Uterus (tissue), 3 donors: ENCODE measurements at regions not wholly inside any gene's neighbourhood (a gene's known extent, or its start where the extent isn't known, plus 50 kb on each side); places are given as distances from the start of the nearest gene placed in this dataset.

Experiments
- DNase-seq, 2 donors: peaks; one replicate each; pipeline ENCODE4 v3.0.0-alpha.2; 2019 to 2020
- H3K27ac ChIP-seq, 2 donors: fragments of 200-600 bp; sonication (generic); 1 replicate in 1 of 2; 2 replicates in 1 of 2; pipeline ENCODE4 v1.5.1; 2016 to 2018
- H3K27me3 ChIP-seq, 2 donors: fragments of 200-600 bp; sonication (generic); one replicate each; pipeline ENCODE4 v1.5.1; 2018 to 2019; ENCODE audit warnings: control low read depth in 1 of 2
- H3K36me3 ChIP-seq, 2 donors: fragments of 200-600 bp; sonication (generic); one replicate each; pipeline ENCODE4 v1.5.1; 2019; ENCODE audit warnings: control low read depth in 1 of 2
- H3K4me1 ChIP-seq, 2 donors: fragments of 200-600 bp; sonication (generic); one replicate each; pipeline ENCODE4 v1.5.1; 2018 to 2019; ENCODE audit warnings: control low read depth in 1 of 2
- H3K4me3 ChIP-seq, 2 donors: fragments of 200-600 bp; sonication (generic); 1 replicate in 1 of 2; 2 replicates in 1 of 2; pipeline ENCODE4 v1.5.1; 2018 to 2019; ENCODE audit warnings: mild to moderate bottlenecking in 1 of 2
- H3K9me3 ChIP-seq, 2 donors: fragments of 200-600 bp; sonication (generic); one replicate each; pipeline ENCODE4 v1.5.1; 2019; ENCODE audit warnings: control low read depth in 1 of 2
- CTCF ChIP-seq, 4 experiments: fragments of 200-600 bp in 2 of 4; fragments of 450-650 bp in 2 of 4; sonication (generic) in 2 of 4; IDR thresholded peaks; one replicate each; pipeline ENCODE4 v1.5.1; 2016 to 2019; ENCODE audit warnings: antibody characterized with exemption in 4 of 4, mild to moderate bottlenecking in 2 of 4, moderate library complexity in 1 of 4
- POLR2A ChIP-seq, 2 donors: fragments of 450-650 bp; IDR thresholded peaks; one replicate each; pipeline ENCODE4 v1.6.1; 2016; ENCODE audit warnings: antibody characterized with exemption in 2 of 2, mild to moderate bottlenecking in 1 of 2, moderate library complexity in 1 of 2
- intact Hi-C: fragments of 100-400 bp; cut with DNase I; formaldehyde crosslinking; loops from one replicate; pipeline ENCODE4 v1.15.1; 2023; ENCODE audit warnings: low total_unique reads
- donor health status: DM: yes; HTN: yes; CAD: no.

- H3K27ac ChIP-seq: no peak overlapping the region
- no peak for DNase-seq
- no peaks in the 10 kb centered on the region for H3K9me3 ChIP-seq
- no peak overlapping the region for H3K4me3 ChIP-seq
- no peaks in the 10 kb centered on the region for H3K27me3 ChIP-seq
- intact Hi-C loops: no loop called here
- TF ChIP-seq POLR2A (IDR thresholded peaks at IDR 0.05) (no peak), CTCF (IDR thresholded peaks at IDR 0.05) (no peak)
- H3K36me3 ChIP-seq: no peaks in the 10 kb centered on the region
- H3K4me1 ChIP-seq: no peaks in the 10 kb centered on the region
Observed at GRCh38 chr2:129285012-129285411, 694.5 kb upstream of the RAB6C start.

GRCh38 chr2:129293326-129293725 lies 686.1 kb upstream of the RAB6C start:
- no peak overlapping the region for H3K27ac ChIP-seq
- H3K36me3 ChIP-seq: no peaks in the 10 kb centered on the region
- no peaks in the 10 kb centered on the region for H3K4me1 ChIP-seq
- intact Hi-C loops: no loop called here
- TF ChIP-seq CTCF (IDR thresholded peaks at IDR 0.05): no peak
- TF ChIP-seq POLR2A (IDR thresholded peaks at IDR 0.05): no peak
- no peaks in the 10 kb centered on the region for H3K9me3 ChIP-seq
- DNase-seq: no peak
- H3K4me3 ChIP-seq: no peak overlapping the region
- H3K27me3 ChIP-seq: no peaks in the 10 kb centered on the region

GRCh38 chr2:129296396-129296795 lies 683.1 kb upstream of the RAB6C start:
- no peak for DNase-seq
- intact Hi-C loops: no loop called here
- Histone ChIP-seq H3K9me3 (no peaks in the 10 kb centered on the region), H3K4me3 (no peak overlapping the region), H3K27me3 (no peaks in the 10 kb centered on the region), H3K4me1 (no peaks in the 10 kb centered on the region), H3K36me3 (no peaks in the 10 kb centered on the region), H3K27ac (no peak overlapping the region)
- no peak for TF ChIP-seq CTCF (IDR thresholded peaks at IDR 0.05)
- no peak for TF ChIP-seq POLR2A (IDR thresholded peaks at IDR 0.05)

- intact Hi-C loops: no loop called here
- Histone ChIP-seq H3K36me3 (no peaks in the 10 kb centered on the region), H3K4me1 (no peaks in the 10 kb centered on the region), H3K27ac (no peak overlapping the region), H3K4me3 (no peak overlapping the region), H3K27me3 (no peaks in the 10 kb centered on the region), H3K9me3 (no peaks in the 10 kb centered on the region)
- no peak for DNase-seq
- no peak for TF ChIP-seq POLR2A (IDR thresholded peaks at IDR 0.05)
- no peak for TF ChIP-seq CTCF (IDR thresholded peaks at IDR 0.05)
Observed at GRCh38 chr2:129296806-129297205, 682.7 kb upstream of the RAB6C start.

GRCh38 chr2:129297430-129297829 lies 682.0 kb upstream of the RAB6C start:
- no peaks in the 10 kb centered on the region for H3K9me3 ChIP-seq
- H3K36me3 ChIP-seq: no peaks in the 10 kb centered on the region
- no peaks in the 10 kb centered on the region for H3K27me3 ChIP-seq
- intact Hi-C loops: no loop called here
- no peaks in the 10 kb centered on the region for H3K4me1 ChIP-seq
- no peak overlapping the region for H3K4me3 ChIP-seq
- H3K27ac ChIP-seq: no peak overlapping the region
- TF ChIP-seq POLR2A (IDR thresholded peaks at IDR 0.05) (no peak), CTCF (IDR thresholded peaks at IDR 0.05) (no peak)
- DNase-seq: no peak
